ENCODE measurements at regions not wholly inside any gene's neighbourhood (a gene's known extent, or its start where the extent isn't known, plus 50 kb on each side); places are given as distances from the start of the nearest gene placed in this dataset.

DNA sequence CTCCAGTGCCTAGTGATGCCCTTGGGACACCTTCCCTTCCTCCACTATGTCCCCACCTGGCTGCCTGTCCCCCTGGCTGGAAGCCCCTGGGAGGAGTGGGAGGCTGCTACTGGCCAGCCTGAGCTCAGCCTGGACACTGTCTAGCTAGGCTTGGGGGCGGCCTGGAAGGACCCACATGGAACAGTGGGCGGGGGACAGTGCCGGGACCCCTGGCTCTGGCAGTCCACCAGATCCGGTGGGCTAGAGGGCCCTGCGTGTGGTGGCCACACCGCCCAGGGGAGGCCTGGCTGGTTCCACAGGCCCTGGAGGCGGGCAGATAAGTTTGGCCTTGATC lies 388.0 kb upstream of the TNRC6C start:
- TF ChIP-seq EZH2 (IDR thresholded peaks at IDR 0.05; ENCODE audit: low read depth, low read length, severe bottlenecking) (no peak), CREB1 (IDR thresholded peaks at IDR 0.05) (no peak), EP300 (IDR thresholded peaks at IDR 0.05; ENCODE audit: borderline replicate concordance in 1 of 2, low read depth in 2 of 2, low read length in 2 of 2) (no peak), SIN3A (conservative IDR thresholded peaks at IDR 0.05 in 1 of 2, IDR thresholded peaks at IDR 0.05 in 1 of 2; ENCODE audit: low read depth in 1 of 2, low read length in 2 of 2) (no peak), YY1 (IDR thresholded peaks at IDR 0.05; ENCODE audit: low read depth, low read length) (no peak), POLR2A (IDR thresholded peaks at IDR 0.05; ENCODE audit: control extremely low read depth in 1 of 2, low read depth in 2 of 2, low read length in 2 of 2) (no peak), EGR1 (IDR thresholded peaks at IDR 0.05; ENCODE audit: borderline replicate concordance, low read depth, low read length) (no peak), SP1 (IDR thresholded peaks at IDR 0.05; ENCODE audit: low read depth, low read length) (no peak), ZNF274 (IDR thresholded peaks at IDR 0.05; ENCODE audit: borderline replicate concordance, extremely low read depth, low read length) (no peak), NRF1 (IDR thresholded peaks at IDR 0.05; ENCODE audit: low read depth, low read length) (no peak), POLR2AphosphoS5 (IDR thresholded peaks at IDR 0.05; ENCODE audit: low read depth, low read length) (no peak)
- TF ChIP-seq, protein P1, sequence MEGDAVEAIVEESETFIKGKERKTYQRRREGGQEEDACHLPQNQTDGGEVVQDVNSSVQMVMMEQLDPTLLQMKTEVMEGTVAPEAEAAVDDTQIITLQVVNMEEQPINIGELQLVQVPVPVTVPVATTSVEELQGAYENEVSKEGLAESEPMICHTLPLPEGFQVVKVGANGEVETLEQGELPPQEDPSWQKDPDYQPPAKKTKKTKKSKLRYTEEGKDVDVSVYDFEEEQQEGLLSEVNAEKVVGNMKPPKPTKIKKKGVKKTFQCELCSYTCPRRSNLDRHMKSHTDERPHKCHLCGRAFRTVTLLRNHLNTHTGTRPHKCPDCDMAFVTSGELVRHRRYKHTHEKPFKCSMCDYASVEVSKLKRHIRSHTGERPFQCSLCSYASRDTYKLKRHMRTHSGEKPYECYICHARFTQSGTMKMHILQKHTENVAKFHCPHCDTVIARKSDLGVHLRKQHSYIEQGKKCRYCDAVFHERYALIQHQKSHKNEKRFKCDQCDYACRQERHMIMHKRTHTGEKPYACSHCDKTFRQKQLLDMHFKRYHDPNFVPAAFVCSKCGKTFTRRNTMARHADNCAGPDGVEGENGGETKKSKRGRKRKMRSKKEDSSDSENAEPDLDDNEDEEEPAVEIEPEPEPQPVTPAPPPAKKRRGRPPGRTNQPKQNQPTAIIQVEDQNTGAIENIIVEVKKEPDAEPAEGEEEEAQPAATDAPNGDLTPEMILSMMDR (IDR thresholded peaks at IDR 0.05; ENCODE audit: control extremely low read depth in 1 of 3, insufficient read depth in 1 of 3, low read depth in 1 of 3, low read length in 3 of 3) = no peak
